ENCODE measurements at regions not wholly inside any gene's neighbourhood (a gene's known extent, or its start where the extent isn't known, plus 50 kb on each side); places are given as distances from the start of the nearest gene placed in this dataset.
"Not testable (repeated sequence)": the region's sequence is repeated elsewhere in the genome, so short reads cannot be mapped to it uniquely, and the experiment has no call there.

DNA sequence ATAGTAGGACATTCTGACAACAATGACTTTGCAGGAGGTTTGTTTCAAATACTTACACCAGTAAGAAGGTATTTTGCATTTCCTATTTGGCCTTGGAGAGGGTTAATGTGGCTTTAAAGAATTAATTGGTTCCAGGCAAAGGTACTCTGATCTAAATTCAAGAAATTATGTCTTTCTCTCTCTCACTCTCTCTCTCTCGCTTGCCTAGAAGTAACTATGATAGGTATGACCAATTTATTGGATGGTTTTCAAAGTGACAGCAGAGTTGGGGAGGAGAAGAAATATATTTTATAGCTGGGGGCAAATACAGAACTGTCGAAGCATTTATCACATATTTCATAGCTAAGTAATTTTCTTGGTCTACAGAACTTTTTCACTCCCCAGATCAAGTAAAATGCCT, 116.0 kb downstream of the ATP6V1G3 start:
- ATAC-seq (replicated peaks in 1 of 4): no peak
- WGBS (ENCODE audit: insufficient coverage): no CpG with 5 or more reads among the region's 2 CpGs

DNA sequence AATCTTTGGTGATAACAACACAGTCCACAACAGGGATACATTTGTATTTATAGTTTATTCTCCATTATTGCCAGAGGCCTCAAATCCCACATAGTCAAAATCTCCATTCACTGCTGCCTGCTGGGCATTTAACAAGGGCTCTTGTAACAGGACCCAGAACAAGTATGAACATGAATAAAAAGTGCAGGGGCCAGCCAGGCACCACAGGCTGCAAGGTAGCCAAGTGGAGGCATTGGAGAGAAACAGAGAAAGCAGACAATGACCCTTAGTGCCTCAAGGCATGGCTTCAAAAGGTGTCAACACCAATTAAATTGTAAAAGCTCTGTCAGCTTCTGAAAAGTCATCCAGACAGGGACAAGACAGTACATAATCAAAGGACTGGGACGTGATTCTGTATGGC, 116.8 kb downstream of the ATP6V1G3 start:
- WGBS (ENCODE audit: insufficient coverage): 90% methylated on average over 1 of the region's 1 CpG
- Mint-ChIP-seq H3K4me3 (no peak overlapping the region), H3K9me3 (no peaks in the 10 kb centered on the region), H3K27ac (no peak overlapping the region), H3K4me1 (no peaks in the 10 kb centered on the region), H3K36me3 (no peaks in the 10 kb centered on the region), H3K27me3 (peaks cover 0 to 3% of the 10 kb centered on the region in 2 donors)
- Histone ChIP-seq H3K36me3 (ENCODE audit: control insufficient read depth in 2 of 2, extremely low read depth in 1 of 2, insufficient read depth in 1 of 2, low read length in 1 of 2) (no peaks in the 10 kb centered on the region), H3K4me1 (ENCODE audit: control insufficient read depth in 1 of 2, extremely low read depth in 1 of 2, insufficient read depth in 2 of 2, low read length in 2 of 2) (no peaks in the 10 kb centered on the region), H3K27ac (ENCODE audit: low read length) (no peak overlapping the region), H3K4me3 (ENCODE audit: control insufficient read depth in 1 of 2, extremely low read depth in 1 of 2, low read length in 1 of 2) (no peak overlapping the region), H3K9me3 (no peaks in the 10 kb centered on the region), H3K27me3 (replicated peaks in 1 of 2; ENCODE audit: control insufficient read depth in 2 of 2, extremely low read depth in 1 of 2, insufficient read depth in 2 of 2, low read length in 1 of 2) (no peaks in the 10 kb centered on the region)
- no peak for ATAC-seq (replicated peaks in 1 of 4)
- CTCF ChIA-PET: no interaction called here
- POLR2A ChIA-PET: no interaction called here
- no peak for DNase-seq

More for the DNA sequence above, 116.0 kb downstream of the ATP6V1G3 start:
- H3K27ac ChIP-seq (ENCODE audit: low read length): no peak overlapping the region
- no peaks in the 10 kb centered on the region for H3K27me3 ChIP-seq (replicated peaks in 1 of 2; ENCODE audit: control insufficient read depth in 2 of 2, extremely low read depth in 1 of 2, insufficient read depth in 2 of 2, low read length in 1 of 2)
- H3K4me3 Mint-ChIP-seq: no peak overlapping the region
- no peak overlapping the region for H3K27ac Mint-ChIP-seq
- H3K27me3 Mint-ChIP-seq: peaks cover 0 to 3% of the 10 kb centered on the region in 2 donors
- H3K4me1 Mint-ChIP-seq: no peaks in the 10 kb centered on the region
- no peak for DNase-seq
- H3K36me3 Mint-ChIP-seq: no peaks in the 10 kb centered on the region
- POLR2A ChIA-PET: interaction anchor here in 1 of 2 donors (0.5 kb wide), 1 partner anchor 357 kb away, joined by 3 read pairs; no protein-coding TSS in a partner anchor
- H3K9me3 Mint-ChIP-seq: no peaks in the 10 kb centered on the region
- CTCF ChIA-PET: no interaction called here
- H3K4me1 ChIP-seq (ENCODE audit: control insufficient read depth in 1 of 2, extremely low read depth in 1 of 2, insufficient read depth in 2 of 2, low read length in 2 of 2): no peaks in the 10 kb centered on the region
- no peaks in the 10 kb centered on the region for H3K9me3 ChIP-seq
- H3K4me3 ChIP-seq (ENCODE audit: control insufficient read depth in 1 of 2, extremely low read depth in 1 of 2, low read length in 1 of 2): no peak overlapping the region
- H3K36me3 ChIP-seq (ENCODE audit: control insufficient read depth in 2 of 2, extremely low read depth in 1 of 2, insufficient read depth in 1 of 2, low read length in 1 of 2): no peaks in the 10 kb centered on the region

DNA sequence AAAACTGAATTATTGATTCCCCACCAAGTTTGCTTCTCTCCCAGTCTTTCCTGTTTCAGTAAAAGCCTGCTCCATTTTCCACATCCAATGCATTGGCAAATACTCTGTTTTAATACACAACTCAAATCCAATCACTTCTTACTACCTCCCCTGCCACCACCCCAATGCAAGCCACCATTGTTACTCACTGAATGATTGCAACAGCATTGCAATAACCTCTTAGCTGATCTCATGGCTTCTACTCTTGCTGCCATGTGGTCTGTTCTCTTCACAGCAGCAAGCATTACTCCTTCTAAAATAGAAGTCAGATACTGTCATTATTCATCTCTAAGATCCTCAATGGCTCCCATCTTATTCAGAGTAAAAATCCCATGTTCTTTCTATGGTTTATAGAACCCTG, 123.4 kb downstream of the ATP6V1G3 start:
- ATAC-seq (replicated peaks in 1 of 4) (no peak), DNase-seq (no peak)
- no peaks in the 10 kb centered on the region for H3K27me3 ChIP-seq (replicated peaks in 1 of 2; ENCODE audit: control insufficient read depth in 2 of 2, extremely low read depth in 1 of 2, insufficient read depth in 2 of 2, low read length in 1 of 2)
- no peaks in the 10 kb centered on the region for H3K4me1 ChIP-seq (ENCODE audit: control insufficient read depth in 1 of 2, extremely low read depth in 1 of 2, insufficient read depth in 2 of 2, low read length in 2 of 2)
- H3K9me3 ChIP-seq: no peaks in the 10 kb centered on the region
- Mint-ChIP-seq H3K27me3 (peaks cover 5 to 7% of the 10 kb centered on the region in 2 donors), H3K27ac (no peak overlapping the region), H3K9me3 (no peaks in the 10 kb centered on the region), H3K36me3 (no peaks in the 10 kb centered on the region), H3K4me3 (no peak overlapping the region), H3K4me1 (no peaks in the 10 kb centered on the region)
- POLR2A ChIA-PET: no interaction called here
- no peak overlapping the region for H3K27ac ChIP-seq (ENCODE audit: low read length)
- CTCF ChIA-PET: interaction anchor here in 1 of 2 donors (0.6 kb wide), 1 partner anchor 93 kb away, joined by 3 read pairs; no protein-coding TSS in a partner anchor
- no peak overlapping the region for H3K4me3 ChIP-seq (ENCODE audit: control insufficient read depth in 1 of 2, extremely low read depth in 1 of 2, low read length in 1 of 2)
- no peaks in the 10 kb centered on the region for H3K36me3 ChIP-seq (ENCODE audit: control insufficient read depth in 2 of 2, extremely low read depth in 1 of 2, insufficient read depth in 1 of 2, low read length in 1 of 2)

DNA sequence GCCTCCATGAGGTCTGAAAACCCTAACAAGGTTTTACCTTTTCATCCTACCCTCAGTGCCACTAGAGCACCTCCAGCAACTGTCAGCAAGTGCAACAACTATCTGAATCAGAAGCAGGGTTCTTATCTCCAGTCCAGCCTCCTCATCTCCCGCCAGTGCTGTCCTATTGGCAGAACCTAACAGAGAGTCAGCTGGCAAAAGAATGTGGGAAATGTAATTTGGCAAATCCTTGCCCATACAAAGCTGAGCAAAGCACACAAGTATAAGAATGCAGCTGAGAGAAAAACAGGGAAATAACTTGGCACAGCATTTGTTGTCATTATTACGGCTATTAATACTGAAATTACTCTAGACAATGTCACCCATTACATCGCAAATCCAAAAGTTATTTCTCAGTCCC, 124.2 kb downstream of the ATP6V1G3 start:
- Histone ChIP-seq H3K27me3 (replicated peaks in 1 of 2; ENCODE audit: control insufficient read depth in 2 of 2, extremely low read depth in 1 of 2, insufficient read depth in 2 of 2, low read length in 1 of 2) (no peaks in the 10 kb centered on the region), H3K36me3 (ENCODE audit: control insufficient read depth in 2 of 2, extremely low read depth in 1 of 2, insufficient read depth in 1 of 2, low read length in 1 of 2) (no peaks in the 10 kb centered on the region), H3K4me3 (ENCODE audit: control insufficient read depth in 1 of 2, extremely low read depth in 1 of 2, low read length in 1 of 2) (no peak overlapping the region), H3K9me3 (no peaks in the 10 kb centered on the region), H3K4me1 (ENCODE audit: control insufficient read depth in 1 of 2, extremely low read depth in 1 of 2, insufficient read depth in 2 of 2, low read length in 2 of 2) (no peaks in the 10 kb centered on the region), H3K27ac (ENCODE audit: low read length) (no peak overlapping the region)
- Mint-ChIP-seq H3K4me1 (no peaks in the 10 kb centered on the region), H3K27ac (no peak overlapping the region), H3K4me3 (no peak overlapping the region), H3K36me3 (no peaks in the 10 kb centered on the region), H3K27me3 (peaks cover 5% of the 10 kb centered on the region in 2 donors), H3K9me3 (no peaks in the 10 kb centered on the region)
- WGBS (ENCODE audit: insufficient coverage): 90% methylated on average over 2 of the region's 3 CpGs
- ATAC-seq (replicated peaks in 1 of 4) (no peak), DNase-seq (no peak)
- CTCF ChIA-PET: interaction anchor here in 1 of 2 donors (0.6 kb wide), 1 partner anchor 93 kb away, joined by 3 read pairs; no protein-coding TSS in a partner anchor
- POLR2A ChIA-PET: no interaction called here

DNA sequence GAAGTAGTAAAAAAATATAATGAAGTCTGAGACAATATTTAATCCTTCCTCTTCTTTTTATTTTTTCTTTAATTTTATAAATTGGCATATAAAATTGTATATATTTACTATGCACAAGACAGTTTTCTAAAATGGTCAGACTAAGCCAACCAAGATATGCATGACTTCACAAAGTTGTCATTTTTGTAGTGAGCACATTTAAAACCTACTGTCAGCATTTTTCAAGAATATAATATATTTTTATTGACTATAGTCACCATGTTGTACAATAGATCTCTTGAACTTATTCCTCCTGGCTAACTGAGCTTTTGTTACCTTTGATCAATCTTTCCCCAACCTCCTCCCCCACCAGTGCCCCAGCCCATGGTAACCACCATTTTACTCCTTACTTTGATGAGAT, 129.2 kb downstream of the ATP6V1G3 start:
- no peak overlapping the region for H3K27ac Mint-ChIP-seq
- no peaks in the 10 kb centered on the region for H3K27me3 ChIP-seq (replicated peaks in 1 of 2; ENCODE audit: control insufficient read depth in 2 of 2, extremely low read depth in 1 of 2, insufficient read depth in 2 of 2, low read length in 1 of 2)
- DNase-seq: no peak
- H3K4me3 Mint-ChIP-seq: no peak overlapping the region
- ATAC-seq (replicated peaks in 1 of 4): no peak
- H3K4me1 ChIP-seq (ENCODE audit: control insufficient read depth in 1 of 2, extremely low read depth in 1 of 2, insufficient read depth in 2 of 2, low read length in 2 of 2): no peaks in the 10 kb centered on the region
- no peaks in the 10 kb centered on the region for H3K4me1 Mint-ChIP-seq
- POLR2A ChIA-PET: no interaction called here
- peaks cover 0 to 12% (median 6%) of the 10 kb centered on the region in 3 donors for H3K9me3 Mint-ChIP-seq
- H3K9me3 ChIP-seq: no peaks in the 10 kb centered on the region
- H3K27me3 Mint-ChIP-seq: peaks cover 0 to 1% of the 10 kb centered on the region in 2 donors
- H3K27ac ChIP-seq (ENCODE audit: low read length): no peak overlapping the region
- CTCF ChIA-PET: no interaction called here
- H3K36me3 ChIP-seq (ENCODE audit: control insufficient read depth in 2 of 2, extremely low read depth in 1 of 2, insufficient read depth in 1 of 2, low read length in 1 of 2): no peaks in the 10 kb centered on the region
- H3K36me3 Mint-ChIP-seq: no peaks in the 10 kb centered on the region
- H3K4me3 ChIP-seq (ENCODE audit: control insufficient read depth in 1 of 2, extremely low read depth in 1 of 2, low read length in 1 of 2): no peak overlapping the region

DNA sequence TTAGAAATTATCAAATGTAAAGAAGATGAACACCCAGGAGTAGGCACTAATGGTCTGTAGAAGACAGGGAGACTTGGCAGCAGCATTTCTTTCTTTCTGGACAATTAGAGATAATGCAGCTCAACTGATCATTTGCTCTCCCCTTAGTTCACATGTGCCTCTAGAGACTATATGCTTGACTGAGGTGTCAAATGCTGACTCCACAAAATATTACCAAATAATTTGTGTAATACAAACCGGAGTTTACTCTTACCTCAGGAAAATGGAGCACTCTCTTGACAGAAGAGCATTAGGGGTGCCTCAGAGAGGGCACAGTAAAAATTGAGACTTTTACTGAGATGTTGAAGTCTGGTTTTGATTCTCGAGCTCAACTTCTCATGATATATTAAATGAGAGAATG, 131.8 kb downstream of the ATP6V1G3 start:
- peaks cover 0 to 16% (median 8%) of the 10 kb centered on the region in 3 donors for H3K9me3 Mint-ChIP-seq
- Histone ChIP-seq H3K4me3 (ENCODE audit: control insufficient read depth in 1 of 2, extremely low read depth in 1 of 2, low read length in 1 of 2) (no peak overlapping the region), H3K27me3 (replicated peaks in 1 of 2; ENCODE audit: control insufficient read depth in 2 of 2, extremely low read depth in 1 of 2, insufficient read depth in 2 of 2, low read length in 1 of 2) (no peaks in the 10 kb centered on the region), H3K36me3 (ENCODE audit: control insufficient read depth in 2 of 2, extremely low read depth in 1 of 2, insufficient read depth in 1 of 2, low read length in 1 of 2) (no peaks in the 10 kb centered on the region), H3K27ac (ENCODE audit: low read length) (no peak overlapping the region), H3K4me1 (ENCODE audit: control insufficient read depth in 1 of 2, extremely low read depth in 1 of 2, insufficient read depth in 2 of 2, low read length in 2 of 2) (no peaks in the 10 kb centered on the region), H3K9me3 (no peaks in the 10 kb centered on the region)
- ChIA-PET POLR2A (no interaction called here), CTCF (no interaction called here)
- no peak for DNase-seq
- no CpG with 5 or more reads among the region's 2 CpGs for WGBS (ENCODE audit: insufficient coverage)
- H3K27me3 Mint-ChIP-seq: no peaks in the 10 kb centered on the region
- H3K36me3 Mint-ChIP-seq: no peaks in the 10 kb centered on the region
- H3K4me1 Mint-ChIP-seq: no peaks in the 10 kb centered on the region
- no peak for ATAC-seq (replicated peaks in 1 of 4)
- H3K27ac Mint-ChIP-seq: no peak overlapping the region
- H3K4me3 Mint-ChIP-seq: no peak overlapping the region

DNA sequence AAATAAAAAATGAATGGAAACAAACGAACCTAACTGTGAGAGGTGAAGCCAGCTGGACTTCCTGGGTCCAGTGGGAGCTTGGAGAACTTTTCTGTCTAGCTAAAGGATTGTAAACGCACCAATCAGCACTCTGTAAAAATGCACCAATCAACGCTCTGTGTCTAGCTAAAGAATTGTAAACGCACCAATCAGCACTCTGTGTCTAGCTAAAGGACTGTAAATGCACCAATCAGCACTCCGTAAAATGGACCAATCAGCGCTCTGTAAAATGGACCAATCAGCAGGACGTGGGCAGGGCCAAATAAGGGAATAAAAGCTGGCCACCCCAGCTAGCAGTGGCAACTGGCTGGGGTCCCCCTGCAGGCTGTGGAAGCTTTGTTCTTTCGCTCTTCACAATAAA, 135.8 kb downstream of the ATP6V1G3 start:
- H3K27me3 Mint-ChIP-seq; H3K27me3 ChIP-seq (replicated peaks in 1 of 2; ENCODE audit: control insufficient read depth in 2 of 2, extremely low read depth in 1 of 2, insufficient read depth in 2 of 2, low read length in 1 of 2); H3K36me3 Mint-ChIP-seq; H3K27ac Mint-ChIP-seq; H3K9me3 Mint-ChIP-seq; H3K4me1 ChIP-seq (ENCODE audit: control insufficient read depth in 1 of 2, extremely low read depth in 1 of 2, insufficient read depth in 2 of 2, low read length in 2 of 2); ATAC-seq (replicated peaks in 1 of 4); H3K4me1 Mint-ChIP-seq; H3K36me3 ChIP-seq (ENCODE audit: control insufficient read depth in 2 of 2, extremely low read depth in 1 of 2, insufficient read depth in 1 of 2, low read length in 1 of 2); DNase-seq; H3K27ac ChIP-seq (ENCODE audit: low read length); POLR2A ChIA-PET; H3K4me3 ChIP-seq (ENCODE audit: control insufficient read depth in 1 of 2, extremely low read depth in 1 of 2, low read length in 1 of 2); H3K9me3 ChIP-seq; H3K4me3 Mint-ChIP-seq: not testable (repeated sequence)
- 93% methylated on average over 5 of the region's 8 CpGs for WGBS (ENCODE audit: insufficient coverage)
- CTCF ChIA-PET: interaction anchor here in 1 of 2 donors (0.6 to 0.8 kb wide), 2 partner anchors 118 to 859 kb away, joined by 3 to 4 read pairs; no protein-coding TSS in a partner anchor
